K562 (cell line): ENCODE measurements at regions not wholly inside any gene's neighbourhood (a gene's known extent, or its start where the extent isn't known, plus 50 kb on each side); places are given as distances from the start of the nearest gene placed in this dataset.
"Not testable (repeated sequence)": the region's sequence is repeated elsewhere in the genome, so short reads cannot be mapped to it uniquely, and the experiment has no call there.

Source experiments
- ETV1 ChIP-seq: fragments of 450-650 bp; conservative IDR thresholded peaks from 2 replicates; pipeline ENCODE4 v1.6.1; 2016; ENCODE audit warnings: missing genetic modification characterization, control low read depth, low read depth, missing compliant biosample characterization
- GABPB1 ChIP-seq: sonication (generic); formaldehyde crosslinking; IDR thresholded peaks from 2 replicates; pipeline ENCODE4 v1.8.0; 2022; ENCODE audit warnings: mild to moderate bottlenecking, missing genetic modification reagents
- NRF1 ChIP-seq, 2 experiments: fragments of 450-650 bp; IDR thresholded peaks in 1 of 2; conservative IDR thresholded peaks in 1 of 2; 2 replicates each; pipeline ENCODE4 v1.6.1; 2014; ENCODE audit warnings: mild to moderate bottlenecking in 2 of 2
- PCBP2 ChIP-seq: fragments of 200-400 bp; formaldehyde crosslinking; IDR thresholded peaks from 2 replicates; pipeline ENCODE4 v1.6.1; 2018; ENCODE audit warnings: low read length, low read depth, mild to moderate bottlenecking, moderate library complexity; ENCODE audit not compliant: poor library complexity, severe bottlenecking
- ZFX ChIP-seq: sonication (generic); formaldehyde crosslinking; IDR thresholded peaks from 2 replicates; pipeline ENCODE4 v1.8.0; 2022; ENCODE audit warnings: mild to moderate bottlenecking, missing genetic modification reagents, moderate library complexity
- ZNF274 ChIP-seq: IDR thresholded peaks from 2 replicates; pipeline ENCODE4 v1.6.1; 2011; ENCODE audit warnings: low read depth, mild to moderate bottlenecking, low read length, moderate library complexity, borderline replicate concordance
- TF ChIP-seq, protein P1 (sequence below), 3 experiments: IDR thresholded peaks in 2 of 3; conservative IDR thresholded peaks in 1 of 3; 2 replicates each; pipeline ENCODE4 v1.5.1; 2011 to 2012; ENCODE audit warnings: low read length in 3 of 3, mild to moderate bottlenecking in 3 of 3, control low read depth in 2 of 3, improper control_type of control experiment in 1 of 3, inconsistent platforms in 1 of 3, low read depth in 1 of 3, mixed read lengths in 1 of 3, moderate library complexity in 1 of 3; ENCODE audit not compliant: insufficient read depth in 2 of 3
- TF ChIP-seq, protein P2 (sequence below): sonication (generic); formaldehyde crosslinking; IDR thresholded peaks from 2 replicates; pipeline ENCODE4 v1.9.0; 2022; ENCODE audit warnings: mild to moderate bottlenecking, missing genetic modification reagents
- TF ChIP-seq, protein P3 (sequence below), 2 experiments: fragments of 450-650 bp in 1 of 2; sonication (generic) in 1 of 2; formaldehyde crosslinking in 1 of 2; IDR thresholded peaks in 1 of 2; conservative IDR thresholded peaks in 1 of 2; 2 replicates each; pipeline versions ENCODE4 v1.6.1 to v1.8.1; 2016 to 2023; ENCODE audit warnings: mild to moderate bottlenecking in 2 of 2, moderate library complexity in 2 of 2, inconsistent platforms in 1 of 2, missing genetic modification reagents in 1 of 2

DNA sequence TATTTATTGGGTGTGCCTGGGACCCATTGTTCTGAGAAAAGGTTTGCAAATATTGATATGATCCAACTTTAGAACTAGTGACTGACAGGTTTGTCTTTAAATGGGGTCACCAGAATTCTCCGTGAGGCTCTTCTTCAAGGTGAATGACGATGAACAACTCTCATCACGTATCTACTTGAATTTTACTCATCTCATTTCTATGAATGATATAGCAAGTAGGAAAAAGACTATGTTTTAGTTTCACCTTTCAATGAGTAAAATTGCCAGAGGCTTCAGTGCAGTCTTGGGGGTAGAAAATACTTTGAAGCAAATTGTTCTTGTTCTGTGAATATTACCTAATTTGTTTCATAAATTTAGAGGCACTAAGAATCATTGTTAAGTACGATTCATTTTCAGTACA, 232.0 kb downstream of the ANKRD36 start:
- not testable (repeated sequence) for TF ChIP-seq ETV1 (tag); PCBP2; GABPB1 (CRISPR knock-in tag); ZFX; ZNF274; NRF1 (conservative IDR thresholded peaks at IDR 0.05 in 1 of 2, IDR thresholded peaks at IDR 0.05 in 1 of 2)
- TF ChIP-seq, protein P1, sequence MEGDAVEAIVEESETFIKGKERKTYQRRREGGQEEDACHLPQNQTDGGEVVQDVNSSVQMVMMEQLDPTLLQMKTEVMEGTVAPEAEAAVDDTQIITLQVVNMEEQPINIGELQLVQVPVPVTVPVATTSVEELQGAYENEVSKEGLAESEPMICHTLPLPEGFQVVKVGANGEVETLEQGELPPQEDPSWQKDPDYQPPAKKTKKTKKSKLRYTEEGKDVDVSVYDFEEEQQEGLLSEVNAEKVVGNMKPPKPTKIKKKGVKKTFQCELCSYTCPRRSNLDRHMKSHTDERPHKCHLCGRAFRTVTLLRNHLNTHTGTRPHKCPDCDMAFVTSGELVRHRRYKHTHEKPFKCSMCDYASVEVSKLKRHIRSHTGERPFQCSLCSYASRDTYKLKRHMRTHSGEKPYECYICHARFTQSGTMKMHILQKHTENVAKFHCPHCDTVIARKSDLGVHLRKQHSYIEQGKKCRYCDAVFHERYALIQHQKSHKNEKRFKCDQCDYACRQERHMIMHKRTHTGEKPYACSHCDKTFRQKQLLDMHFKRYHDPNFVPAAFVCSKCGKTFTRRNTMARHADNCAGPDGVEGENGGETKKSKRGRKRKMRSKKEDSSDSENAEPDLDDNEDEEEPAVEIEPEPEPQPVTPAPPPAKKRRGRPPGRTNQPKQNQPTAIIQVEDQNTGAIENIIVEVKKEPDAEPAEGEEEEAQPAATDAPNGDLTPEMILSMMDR (IDR thresholded peaks at IDR 0.05 in 2 of 3, conservative IDR thresholded peaks at IDR 0.05 in 1 of 3; ENCODE audit: insufficient read depth in 2 of 3, low read depth in 1 of 3, low read length in 3 of 3): not testable (repeated sequence)
- TF ChIP-seq, protein P2, sequence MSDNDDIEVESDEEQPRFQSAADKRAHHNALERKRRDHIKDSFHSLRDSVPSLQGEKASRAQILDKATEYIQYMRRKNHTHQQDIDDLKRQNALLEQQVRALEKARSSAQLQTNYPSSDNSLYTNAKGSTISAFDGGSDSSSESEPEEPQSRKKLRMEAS (CRISPR knock-in tag): not testable (repeated sequence)
- TF ChIP-seq, protein P3, sequence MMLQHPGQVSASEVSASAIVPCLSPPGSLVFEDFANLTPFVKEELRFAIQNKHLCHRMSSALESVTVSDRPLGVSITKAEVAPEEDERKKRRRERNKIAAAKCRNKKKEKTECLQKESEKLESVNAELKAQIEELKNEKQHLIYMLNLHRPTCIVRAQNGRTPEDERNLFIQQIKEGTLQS (IDR thresholded peaks at IDR 0.05): not testable (repeated sequence)
- TF ChIP-seq, protein P3 (CRISPR knock-in tag; conservative IDR thresholded peaks at IDR 0.05): not testable (repeated sequence)
